ENCODE measurements at regions not wholly inside any gene's neighbourhood (a gene's known extent, or its start where the extent isn't known, plus 50 kb on each side); places are given as distances from the start of the nearest gene placed in this dataset.
"Not testable (repeated sequence)": the region's sequence is repeated elsewhere in the genome, so short reads cannot be mapped to it uniquely, and the experiment has no call there.

DNA sequence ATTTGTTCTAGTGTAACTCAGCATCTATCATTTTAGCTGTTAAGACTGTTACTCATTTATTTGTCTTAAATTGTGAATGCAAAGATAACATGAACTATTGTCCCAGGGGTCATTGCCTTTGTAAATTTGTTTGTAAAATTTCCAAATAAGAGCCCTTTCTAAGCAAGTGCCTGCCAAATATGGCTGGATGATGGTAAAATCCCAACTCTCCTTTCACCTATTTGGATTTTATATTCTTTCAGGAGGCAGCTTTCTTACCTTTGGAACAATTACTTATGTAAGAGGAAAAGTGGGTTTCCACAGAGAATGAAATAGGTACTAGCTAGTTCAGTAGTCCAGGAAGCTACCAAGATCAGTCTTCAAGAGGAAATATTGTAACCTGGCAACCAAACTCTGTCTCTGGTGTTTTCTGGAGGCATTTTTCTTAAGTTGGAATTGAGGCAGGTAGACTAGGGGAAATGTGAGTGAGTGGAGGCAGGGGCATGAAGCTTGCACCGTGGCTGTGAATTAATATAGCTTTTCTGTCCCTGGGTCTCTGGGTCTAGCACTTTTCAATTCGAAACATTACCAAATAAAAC, 88.5 kb upstream of the XIST start:
- DNase-seq = no peak

DNA sequence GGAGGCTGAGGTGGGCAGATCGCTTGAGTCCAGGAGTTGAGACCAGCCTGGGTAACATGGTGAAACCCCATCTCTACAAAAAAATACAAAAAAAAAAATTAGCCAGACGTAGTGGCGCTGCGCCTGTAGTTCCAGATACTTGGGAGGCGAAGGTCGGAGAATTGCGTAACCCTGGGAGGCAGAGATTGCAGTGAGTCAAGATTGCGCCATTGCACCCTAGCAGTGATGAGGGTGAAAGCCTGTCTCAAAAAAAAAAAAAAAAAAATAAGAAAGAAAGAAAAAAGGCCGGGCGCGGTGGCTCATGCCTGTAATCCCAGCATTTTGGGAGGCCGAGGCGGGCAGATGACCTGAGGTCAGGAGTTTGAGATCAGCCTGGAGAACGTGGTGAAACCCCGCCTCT, 85.3 kb upstream of the XIST start:
- not testable (repeated sequence) for DNase-seq

GRCh38 chrX:73932522-73932921, 80.0 kb upstream of the XIST start:
- DNase-seq = no peak

- DNase-seq = no peak
These were observed 77.8 kb upstream of the XIST start for GRCh38 chrX:73930300-73930699.

GRCh38 chrX:73922856-73923455, 70.4 kb upstream of the XIST start:
- no peak for DNase-seq

DNA sequence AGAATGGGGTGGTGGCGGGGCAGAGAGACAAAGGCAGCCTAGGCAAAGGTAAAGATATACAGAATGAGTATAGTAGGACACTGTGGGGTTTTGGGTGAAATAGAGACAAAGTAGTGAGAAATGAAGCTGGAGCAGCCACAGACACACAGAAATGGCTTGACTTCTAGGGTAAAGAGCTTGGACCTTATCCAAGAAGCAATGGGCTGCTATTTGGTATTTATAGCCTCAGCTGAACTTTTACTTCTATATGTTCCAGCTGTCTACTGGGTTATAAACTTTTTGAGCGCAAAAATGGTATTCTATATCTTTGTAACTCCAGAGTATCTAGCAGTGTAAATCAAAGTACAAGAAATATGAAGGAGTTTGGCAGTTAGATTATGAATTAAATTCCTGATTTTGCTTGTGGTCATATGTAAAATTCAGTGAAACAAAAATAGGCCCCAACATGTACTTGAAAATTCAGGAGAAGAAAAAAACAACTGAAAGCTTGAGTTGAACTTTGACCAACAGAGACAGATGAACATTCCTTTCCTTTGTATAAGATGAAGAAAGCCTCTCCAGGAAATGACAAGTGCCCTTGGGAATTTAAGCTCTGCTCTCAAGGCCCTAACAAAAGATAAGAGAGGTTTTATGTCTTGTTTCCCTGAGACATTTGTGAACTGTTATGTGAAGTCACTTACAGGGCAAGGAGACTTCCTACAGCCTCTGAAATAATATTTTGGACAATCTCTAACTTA, 64.6 kb upstream of the XIST start:
- no peak for DNase-seq

DNA sequence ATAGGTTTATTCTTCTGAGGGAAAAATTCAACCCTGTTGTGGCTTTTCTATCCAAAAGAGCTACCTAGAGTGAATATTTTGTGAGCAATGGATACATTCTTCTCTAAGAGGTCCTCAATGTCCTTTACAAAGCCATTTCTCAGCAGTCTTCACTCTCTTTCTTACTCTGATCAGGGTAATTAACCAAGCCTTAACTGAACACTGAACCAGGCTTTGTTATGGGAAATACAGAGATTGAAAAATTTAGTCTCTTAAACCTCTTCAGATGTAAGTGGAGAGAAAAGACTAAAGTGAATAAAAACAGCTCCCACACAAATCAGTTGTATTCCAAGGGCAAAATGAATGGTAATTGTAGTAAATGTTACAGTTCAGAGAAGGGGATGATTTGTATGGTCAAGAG, 64.0 kb upstream of the XIST start:
- no peak for DNase-seq

DNA sequence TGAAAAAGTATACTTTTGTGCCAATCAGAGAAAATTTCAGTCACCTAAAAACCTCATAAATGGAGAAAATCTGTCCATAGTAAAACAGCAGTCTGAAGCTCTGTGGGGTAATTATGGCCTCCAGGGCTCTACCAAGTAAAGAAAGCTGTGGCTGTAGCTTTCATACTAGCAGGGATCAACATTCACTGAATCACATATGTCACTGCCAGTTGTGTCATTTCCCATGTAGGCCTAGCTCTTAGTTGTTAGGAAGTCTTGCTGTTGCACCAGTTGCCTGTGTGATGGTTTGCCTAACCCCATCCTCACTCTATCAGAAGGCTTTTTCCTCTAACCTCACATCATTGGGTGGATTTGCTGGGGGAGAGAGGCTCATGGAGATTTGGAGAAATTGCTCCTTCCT, 62.3 kb upstream of the XIST start:
- DNase-seq = not testable (repeated sequence)

- DNase-seq = no peak
These were observed 61.1 kb upstream of the XIST start for GRCh38 chrX:73913580-73913979.

GRCh38 chrX:73911946-73912345, 59.4 kb upstream of the XIST start:
- not testable (repeated sequence) for DNase-seq

DNA sequence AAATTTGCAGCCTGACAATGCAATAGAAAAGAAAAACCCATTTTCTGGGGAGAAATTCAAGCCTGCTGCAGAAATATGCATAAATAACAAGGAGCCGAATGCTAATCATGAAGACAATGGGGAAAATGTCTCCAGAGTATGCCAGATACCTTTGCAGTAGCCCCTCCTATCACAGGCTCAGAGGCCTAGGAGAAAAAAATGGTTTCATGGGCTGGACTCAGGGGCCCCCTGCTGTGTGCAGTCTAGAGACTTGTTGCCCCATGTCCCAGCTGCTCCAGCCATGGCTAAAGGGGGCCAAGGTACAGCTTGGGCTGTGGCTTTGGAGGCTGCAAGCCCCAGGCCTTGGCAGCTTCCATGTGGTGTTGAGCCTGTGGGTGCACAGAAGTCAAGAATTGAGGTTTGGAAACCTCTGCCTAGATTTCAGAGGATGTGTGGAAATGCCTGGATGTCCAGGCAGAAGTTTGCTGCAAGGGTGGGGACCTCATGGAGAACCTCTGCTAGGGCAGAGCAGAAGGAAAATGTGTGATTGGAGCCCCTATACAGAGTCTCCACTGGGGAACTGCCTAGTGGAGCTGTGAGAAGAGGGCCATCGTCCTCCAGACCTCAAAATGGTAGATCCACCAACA, 53.3 kb upstream of the XIST start:
- not testable (repeated sequence) for DNase-seq

GRCh38 chrX:73903941-73904340, 51.4 kb upstream of the XIST start:
- no peak for DNase-seq
